Stimulated activated CD4-positive, alpha-beta T cell treated with anti-CD3 and anti-CD28 coated beads, Interleukin-2, amount 100 ng/mL, for 48 hours (primary cell): ENCODE measurements at regions not wholly inside any gene's neighbourhood (a gene's known extent, or its start where the extent isn't known, plus 50 kb on each side); places are given as distances from the start of the nearest gene placed in this dataset.
"Not testable (repeated sequence)": the region's sequence is repeated elsewhere in the genome, so short reads cannot be mapped to it uniquely, and the experiment has no call there.

Experiments used
- DNase-seq, 2 donors: peaks; one replicate each; pipeline ENCODE4 v3.0.0-alpha.2; 2020

DNA sequence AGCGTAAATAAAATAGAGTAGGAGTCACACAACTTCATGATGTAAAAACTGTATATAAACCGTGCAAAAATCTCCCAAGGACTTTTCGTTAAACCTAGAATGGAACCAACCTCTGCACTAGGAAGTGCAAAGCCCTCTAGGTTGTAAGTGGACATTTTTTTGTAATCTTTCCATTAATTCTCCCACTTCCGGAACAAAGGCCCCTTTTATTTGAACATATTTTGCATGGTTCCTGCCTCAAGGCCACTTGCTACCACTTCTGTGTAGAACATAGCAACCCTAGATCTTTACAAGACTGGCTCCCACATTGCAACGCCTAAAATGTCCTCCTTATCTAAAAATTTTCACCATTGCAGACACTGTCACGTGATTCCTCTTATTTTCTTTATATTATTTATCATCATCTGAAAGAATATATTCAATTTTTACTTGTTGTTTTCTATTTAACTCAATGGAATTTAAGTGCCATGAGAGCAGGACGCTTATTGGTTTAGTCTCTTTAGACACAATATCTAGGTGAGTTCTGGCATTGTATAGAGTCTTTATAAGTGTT, 249.6 kb upstream of the TMEFF2 start:
- no peak for DNase-seq

DNA sequence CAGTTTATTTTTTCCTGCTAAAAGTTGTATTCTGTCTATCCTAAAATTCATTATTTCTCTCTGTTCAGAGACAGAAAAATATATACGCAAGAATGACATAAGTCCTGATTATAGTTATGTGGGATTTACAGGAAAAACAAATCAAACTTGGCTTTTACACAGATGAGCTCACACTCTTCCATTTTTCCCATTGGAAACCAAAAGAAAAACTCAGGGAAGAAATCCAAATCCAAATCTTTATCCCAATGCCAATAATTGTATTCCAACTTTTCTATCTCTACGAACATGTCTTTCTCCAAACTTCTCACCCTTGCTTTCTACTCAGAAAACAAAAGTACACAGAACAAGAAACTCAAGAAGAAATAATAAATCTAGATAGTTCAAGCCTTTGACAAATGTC, 249.1 kb upstream of the TMEFF2 start:
- no peak for DNase-seq

DNA sequence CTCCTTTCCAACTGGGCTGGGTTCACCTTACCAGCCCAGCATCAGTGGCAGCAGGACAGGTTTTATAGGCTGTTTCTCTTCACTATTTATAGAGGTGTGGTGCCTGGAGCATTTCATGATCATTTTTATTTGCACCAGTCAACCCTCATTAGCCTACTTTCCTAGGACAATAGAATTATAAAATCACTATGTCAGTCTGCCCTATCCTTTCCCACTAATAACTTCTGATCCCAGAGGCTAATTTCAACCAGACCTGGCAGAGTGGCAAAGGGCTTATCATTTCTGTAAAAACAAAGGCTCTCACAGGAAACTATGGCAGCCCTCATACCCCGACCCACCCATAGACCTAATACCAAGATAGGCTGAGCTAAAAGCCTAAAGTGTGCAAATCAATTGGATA, 243.5 kb upstream of the TMEFF2 start:
- DNase-seq = no peak

DNA sequence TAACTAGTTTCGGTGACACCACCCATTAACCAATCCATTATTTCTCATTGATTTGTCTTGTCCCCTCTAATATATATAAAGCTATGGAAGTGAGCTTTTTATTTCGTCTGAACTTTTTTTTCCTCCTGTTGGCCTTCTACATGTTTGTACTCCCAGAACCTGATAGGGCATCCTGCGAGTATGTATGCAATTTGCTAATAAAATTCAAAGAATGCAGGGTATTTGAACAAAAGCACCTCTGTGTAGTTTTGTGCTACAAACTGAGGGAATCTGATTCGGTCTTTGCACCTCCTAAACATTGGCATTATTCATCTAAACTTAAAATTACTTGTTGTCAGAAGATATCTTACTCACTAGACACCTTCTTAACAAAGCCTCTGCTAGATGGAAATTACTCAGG, 242.9 kb upstream of the TMEFF2 start:
- DNase-seq = no peak

DNA sequence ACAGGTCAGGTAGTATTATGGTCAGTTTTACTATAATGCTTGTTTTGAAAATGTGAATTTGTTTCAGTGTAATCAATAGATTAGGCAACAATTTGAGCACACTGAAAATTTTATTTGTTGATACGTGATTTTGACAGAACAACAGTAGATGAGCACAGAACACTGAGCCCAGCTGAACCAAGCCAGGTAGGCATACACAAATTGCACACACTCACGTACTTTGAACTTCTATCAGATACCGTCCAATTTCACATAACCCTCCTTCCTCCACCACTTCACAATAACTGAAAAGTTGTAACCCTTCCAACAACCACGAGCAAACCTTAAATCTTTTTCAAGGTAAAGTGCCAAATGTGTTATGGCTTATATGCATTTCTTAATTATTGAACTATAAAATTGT, 229.5 kb upstream of the TMEFF2 start:
- no peak for DNase-seq

DNA sequence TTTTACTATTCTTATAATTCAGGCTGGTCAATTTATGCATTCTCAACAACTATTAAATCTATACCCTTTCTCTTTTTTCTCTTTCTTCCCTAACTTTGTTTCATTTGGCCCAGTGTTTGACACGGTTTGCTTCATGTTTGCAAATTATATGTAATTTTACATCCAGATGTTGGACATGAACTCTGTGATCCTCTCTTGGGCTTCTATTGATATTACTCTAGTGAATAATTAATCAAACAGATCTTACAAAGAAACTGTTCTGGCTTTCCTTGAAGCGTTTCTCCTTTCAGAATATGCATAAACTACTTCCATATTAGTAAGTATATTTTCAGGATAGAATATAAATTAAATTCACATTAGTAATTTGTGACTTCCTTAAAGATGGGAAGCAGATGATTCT, 225.1 kb upstream of the TMEFF2 start:
- no peak for DNase-seq

DNA sequence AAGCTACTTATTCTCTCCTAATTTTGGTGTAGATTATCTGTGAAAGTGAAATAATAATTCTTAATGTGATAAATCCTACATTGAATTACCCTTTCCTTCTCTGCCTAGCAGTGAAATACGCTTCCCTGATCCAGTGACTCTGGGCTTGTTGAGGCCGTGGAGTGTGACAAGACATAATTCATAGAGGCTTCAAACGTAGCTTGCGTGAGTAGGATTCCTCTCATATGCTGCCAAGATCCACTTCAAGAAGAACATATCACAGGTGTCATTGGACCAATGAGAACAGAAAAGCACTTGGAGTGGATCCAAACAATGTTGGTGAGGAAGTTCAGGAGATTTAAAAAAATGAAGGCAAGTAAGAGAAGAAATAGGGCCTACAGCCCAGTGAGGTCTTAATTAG, 221.3 kb upstream of the TMEFF2 start:
- no peak for DNase-seq

DNA sequence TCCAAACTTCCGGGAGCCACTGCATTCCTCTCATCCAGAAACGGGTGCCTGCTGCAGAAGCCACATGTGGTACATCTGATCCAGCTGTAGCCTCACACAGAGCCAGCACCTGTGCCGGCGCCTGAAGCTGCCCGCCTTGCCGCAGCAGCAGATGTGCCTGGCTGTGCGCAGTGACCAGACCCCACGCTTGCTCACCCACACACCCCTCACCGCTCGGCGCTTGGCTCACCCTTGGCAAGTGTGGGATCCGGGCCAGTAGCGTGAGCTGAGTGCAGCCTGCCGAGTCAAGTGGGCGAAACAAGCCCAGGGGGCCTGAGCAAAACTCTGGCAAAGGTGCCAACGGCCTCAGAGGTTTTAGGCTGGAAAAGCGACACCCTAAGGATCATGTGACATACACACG, 220.1 kb upstream of the TMEFF2 start:
- DNase-seq = no peak

DNA sequence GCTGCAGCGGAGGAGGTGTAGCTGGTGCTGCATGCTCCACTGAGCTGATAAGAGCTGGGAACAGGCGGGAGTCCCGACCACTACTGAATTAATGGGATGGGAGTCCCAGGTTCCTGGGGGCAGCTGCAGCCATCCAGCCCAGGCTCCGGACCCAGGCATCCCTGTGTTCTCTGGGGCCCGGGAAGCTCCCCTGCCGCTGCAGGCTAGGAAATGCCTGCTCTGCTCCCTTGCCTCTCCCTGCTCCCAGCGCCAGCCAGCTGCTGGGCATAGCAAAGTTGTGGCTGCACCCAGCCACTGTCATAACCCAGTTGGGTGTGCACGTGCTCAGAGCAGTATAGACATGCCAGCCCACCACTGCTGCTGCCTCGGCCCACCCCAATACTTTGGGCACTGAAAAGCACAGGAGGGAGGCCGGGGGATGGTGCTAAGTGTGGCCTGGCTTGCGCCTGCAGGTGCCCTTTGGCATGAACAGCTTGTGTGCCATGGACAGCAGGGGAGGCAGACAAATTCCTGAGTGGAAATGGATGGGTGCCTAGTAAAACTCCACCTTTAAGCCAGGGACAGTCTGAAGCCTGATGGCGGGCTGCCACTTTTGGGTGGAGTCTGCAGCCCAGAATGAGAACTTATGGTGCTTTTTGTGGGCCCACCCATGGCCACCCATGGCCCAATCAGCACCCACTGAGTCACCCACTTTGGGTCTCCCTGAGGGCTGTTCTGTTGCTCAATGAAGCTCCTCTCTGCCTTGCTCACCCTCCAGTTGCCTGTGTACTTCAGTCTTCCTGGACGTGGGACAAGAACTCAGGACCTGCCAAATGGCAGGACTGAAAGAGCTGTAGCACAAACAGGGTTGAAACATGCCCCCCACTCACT, 219.3 kb upstream of the TMEFF2 start:
- no peak for DNase-seq

DNA sequence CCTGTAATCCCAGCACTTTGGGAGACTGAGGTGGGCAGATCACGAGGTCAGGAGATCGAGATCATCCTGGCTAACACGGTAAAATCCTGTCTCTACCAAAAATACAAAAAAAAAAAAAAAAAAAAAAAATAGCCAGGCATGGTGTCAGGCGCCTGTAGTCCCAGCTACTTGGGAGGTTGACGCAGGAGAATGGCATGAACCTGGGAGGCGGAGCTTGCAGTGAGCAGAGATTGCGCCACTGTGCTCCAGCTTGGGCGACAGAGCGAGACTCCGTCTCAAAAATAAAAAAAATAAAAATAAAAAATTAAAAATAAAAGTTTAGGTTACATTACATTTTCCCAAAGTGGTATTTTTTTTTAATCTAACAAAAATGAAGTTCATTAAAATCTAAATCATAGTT, 218.1 kb upstream of the TMEFF2 start:
- not testable (repeated sequence) for DNase-seq

DNA sequence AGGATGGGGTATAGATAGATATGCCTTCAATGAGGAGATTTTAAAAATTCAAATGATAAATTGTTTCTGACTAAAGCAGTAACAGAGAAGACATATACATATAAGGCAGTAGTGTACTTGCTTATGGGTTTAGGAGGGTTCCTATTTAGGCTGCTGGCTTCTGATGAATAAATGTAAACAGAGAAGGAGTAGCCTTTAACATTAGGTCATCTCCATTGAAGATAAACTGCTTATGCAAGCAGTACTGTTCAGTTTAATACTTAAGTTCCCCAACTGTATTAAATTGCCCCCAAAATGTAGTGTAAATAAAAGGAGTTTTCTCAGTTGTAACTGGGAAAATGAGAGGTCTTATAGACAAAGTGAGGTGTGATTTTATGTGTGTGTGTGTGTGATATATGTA, 217.7 kb upstream of the TMEFF2 start:
- DNase-seq = no peak

DNA sequence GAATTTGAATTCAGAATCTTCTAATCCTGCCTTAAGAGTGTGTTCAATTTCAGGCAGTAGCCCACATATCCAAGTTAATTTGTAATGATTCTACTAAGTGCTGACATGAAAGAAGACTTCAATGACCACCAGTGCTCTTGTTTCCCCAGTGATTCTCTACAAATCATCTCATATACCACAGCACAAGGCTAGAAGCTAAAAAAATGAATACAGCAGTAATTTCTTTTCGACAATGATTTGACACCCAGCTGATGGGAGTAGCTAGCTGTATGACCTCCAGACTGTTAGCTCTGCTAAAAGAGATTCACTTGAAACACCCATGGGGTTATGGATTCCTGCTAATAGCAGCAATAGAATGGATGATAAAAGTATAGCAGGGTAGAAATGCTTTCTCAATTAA, 217.0 kb upstream of the TMEFF2 start:
- DNase-seq = no peak

DNA sequence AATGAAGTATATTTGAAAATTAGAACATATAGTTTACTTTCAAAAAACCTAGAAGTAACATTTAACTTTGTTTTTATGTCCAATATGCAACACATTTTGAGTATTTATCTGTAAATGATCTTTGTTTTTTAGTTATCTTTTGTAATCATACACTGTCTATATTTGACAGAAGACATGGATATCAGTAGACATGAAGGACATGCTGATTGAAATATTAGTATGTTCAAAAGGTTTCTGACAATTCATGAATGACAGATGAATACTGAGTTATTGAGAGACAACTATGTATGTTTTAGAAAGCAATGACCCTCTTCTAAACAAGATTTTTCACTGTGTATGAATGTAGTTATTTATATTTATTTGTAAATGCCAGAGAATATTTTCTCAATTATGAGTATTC, 215.6 kb upstream of the TMEFF2 start:
- DNase-seq = no peak

DNA sequence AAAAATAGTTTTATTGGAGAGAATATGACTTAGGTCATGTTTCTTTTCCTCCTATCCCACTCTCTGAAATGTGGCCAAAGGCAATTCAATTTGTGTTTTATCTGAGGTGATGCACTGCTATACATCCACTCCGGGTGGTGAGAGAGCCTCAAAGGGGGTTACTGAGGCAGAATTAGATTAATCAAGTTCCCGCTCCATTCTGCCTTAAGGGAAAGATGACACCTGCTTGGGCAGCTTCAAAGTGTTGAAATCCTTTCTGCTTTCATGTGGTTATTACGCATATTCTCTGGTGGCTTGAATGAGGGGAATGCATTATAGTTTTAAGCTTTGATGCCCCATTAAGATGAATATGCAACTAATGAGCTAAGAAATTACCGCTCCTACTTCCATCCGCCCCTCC, 213.0 kb upstream of the TMEFF2 start:
- DNase-seq = no peak

DNA sequence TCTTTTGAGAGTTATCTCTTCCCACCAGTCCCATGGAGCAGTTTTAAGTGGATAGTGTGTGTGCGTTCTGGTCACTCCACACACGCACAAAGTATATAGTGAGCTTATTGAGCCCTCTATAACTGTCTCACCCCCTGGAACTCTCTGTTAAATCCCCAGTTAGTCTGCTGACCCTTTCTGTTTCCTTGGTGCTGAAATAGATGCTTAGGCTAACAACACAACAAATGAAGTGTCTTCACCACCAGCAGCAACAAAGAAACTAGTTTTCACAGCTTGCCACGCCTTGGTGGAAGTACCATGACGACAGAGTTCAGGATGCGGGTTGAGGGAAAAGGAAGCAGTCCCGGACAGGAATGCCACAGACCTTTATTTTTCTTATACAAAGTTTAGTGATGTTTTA, 203.5 kb upstream of the TMEFF2 start:
- no peak for DNase-seq

DNA sequence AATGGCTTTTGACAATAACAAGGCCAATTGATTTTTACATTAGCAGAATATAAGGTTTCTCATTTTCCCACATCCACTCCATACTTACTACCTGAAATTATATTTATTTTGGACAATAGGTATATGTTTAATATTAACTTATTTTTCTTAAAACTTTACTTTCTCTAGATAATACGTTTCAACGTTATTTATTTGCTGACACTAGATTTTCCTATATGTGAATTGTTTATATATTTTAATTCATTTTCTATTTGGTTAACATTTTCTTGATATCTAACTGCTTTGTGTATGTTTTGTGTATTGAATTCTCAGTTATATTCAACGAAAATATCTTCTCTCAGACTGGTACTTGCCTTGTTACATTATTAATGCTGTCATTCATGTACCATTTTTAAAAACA, 199.9 kb upstream of the TMEFF2 start:
- DNase-seq = no peak

DNA sequence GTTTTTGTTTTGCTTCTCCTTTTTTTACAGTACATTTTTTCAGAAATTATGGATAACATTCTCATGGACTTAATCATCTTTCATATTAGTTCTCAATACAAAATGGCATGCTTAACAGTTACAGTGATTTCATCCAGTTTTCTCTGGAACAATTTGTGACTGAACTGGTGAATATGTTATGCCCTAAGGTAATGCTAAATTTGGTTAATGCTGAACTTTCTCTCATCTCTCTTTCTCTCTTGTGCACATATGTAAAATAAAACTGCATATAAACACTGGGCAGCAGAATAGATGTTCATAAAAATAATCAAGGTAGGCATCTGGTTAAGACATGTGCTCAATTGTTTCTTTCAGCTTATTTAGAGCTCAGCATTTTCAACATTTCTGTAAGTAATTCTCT, 196.3 kb upstream of the TMEFF2 start:
- DNase-seq = no peak

DNA sequence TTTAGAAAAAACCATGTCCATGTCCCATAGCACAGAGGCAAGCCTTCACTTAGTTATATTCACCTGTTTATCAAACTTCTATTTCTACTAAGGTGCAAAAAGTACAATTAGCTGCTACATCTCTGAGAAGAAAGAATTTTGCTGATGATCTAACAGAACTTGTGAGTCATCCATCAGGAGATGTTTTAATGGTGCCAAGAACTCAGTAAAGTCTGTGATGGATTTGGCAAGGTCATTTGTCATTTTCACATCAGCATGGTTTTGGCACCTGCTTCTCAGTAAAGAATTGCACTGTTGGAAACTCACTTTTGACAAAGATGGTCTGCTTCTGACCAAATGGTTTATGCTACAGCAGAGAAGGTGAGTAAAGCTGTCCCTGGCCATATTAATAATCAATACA, 195.7 kb upstream of the TMEFF2 start:
- no peak for DNase-seq

DNA sequence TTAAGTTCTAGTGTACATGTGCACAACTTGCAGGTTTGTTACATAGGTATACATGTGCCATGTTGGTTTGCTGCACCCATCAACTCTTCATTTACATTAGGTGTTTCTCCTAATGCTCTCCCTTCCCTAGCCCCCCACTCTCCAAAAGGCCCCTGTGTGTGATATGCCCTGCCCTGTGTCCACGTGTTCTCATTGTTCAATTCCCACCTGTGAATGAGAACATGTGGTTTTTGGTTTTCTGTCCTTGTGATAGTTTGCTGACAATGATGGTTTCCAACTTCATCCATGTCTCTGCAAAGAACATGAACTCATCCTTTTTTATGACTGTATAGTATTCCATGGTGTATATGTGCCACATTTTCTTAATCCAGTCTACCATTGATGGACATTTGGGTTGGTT, 189.5 kb upstream of the TMEFF2 start:
- not testable (repeated sequence) for DNase-seq

DNA sequence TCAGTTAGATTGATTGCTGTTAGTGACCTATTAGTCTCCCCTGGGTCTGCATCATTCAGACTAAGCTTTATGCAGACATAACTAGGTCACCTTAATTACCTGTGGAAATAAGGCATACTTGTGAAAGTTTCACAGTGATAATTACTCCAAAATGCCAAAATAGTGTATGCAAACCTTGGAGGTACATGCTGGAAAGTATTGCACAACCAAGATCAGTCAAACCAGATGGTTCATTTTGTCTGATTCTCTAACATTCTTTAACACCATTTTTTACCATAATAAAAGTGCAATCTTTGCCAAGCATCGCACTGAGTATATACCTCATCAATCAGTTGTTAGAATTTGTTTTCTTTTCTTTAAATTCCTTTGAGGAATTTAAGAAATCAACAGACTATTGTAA, 186.3 kb upstream of the TMEFF2 start:
- DNase-seq = no peak

DNA sequence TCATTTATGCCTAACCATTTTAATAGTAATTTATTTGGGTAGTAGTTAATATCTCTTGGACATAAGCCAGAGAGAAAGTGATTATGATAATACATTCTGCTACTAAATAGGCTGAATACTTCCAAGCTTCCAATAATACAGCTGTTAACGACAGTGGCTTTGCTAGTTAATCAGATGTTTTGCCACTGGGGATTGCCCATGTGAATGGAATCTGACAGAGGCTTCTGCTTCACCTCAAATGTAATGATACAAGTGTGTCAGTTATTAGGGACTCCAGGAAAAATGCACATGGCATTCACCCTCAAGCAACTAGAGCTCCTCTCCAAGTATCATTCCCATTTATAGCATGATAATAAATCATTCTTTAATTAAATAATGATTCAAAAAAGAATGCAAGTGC, 185.0 kb upstream of the TMEFF2 start:
- DNase-seq = no peak

DNA sequence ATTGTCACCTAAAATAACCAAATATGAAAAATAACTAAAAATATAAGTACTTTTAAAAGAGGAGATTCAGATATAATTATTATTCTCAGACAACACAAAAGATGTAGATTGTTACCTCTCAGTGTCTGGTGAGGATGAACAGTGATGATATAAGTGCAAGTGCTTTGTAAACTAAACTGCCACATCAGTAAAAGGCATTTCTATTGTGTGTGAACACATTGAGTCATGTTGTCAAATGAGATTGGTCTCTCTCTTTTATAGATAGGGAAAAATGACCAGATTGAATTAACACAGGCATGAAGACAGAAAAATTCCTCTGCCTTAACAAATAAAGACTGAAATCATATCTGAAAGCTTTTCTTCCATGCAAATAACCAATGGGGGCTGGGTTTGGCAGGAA, 182.4 kb upstream of the TMEFF2 start:
- DNase-seq = no peak

DNA sequence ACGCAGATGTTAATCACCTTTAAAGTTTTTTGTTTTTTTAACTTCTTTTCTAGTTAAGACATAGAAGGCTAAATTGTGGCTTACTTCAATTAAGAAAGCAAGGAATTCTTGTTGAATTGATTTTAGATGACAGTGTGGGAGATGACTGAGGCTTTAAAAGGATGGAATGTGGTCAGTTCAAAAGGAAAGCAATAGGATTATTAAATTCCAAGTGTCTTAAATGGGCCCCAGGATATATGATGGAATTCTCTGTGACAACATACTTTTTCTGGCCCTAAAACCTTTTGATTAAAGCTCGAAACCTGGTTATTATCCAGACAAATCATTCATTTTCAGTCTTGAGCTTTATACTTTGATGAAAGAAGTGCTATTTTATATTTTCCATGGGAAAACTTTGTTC, 179.0 kb upstream of the TMEFF2 start:
- DNase-seq = no peak

DNA sequence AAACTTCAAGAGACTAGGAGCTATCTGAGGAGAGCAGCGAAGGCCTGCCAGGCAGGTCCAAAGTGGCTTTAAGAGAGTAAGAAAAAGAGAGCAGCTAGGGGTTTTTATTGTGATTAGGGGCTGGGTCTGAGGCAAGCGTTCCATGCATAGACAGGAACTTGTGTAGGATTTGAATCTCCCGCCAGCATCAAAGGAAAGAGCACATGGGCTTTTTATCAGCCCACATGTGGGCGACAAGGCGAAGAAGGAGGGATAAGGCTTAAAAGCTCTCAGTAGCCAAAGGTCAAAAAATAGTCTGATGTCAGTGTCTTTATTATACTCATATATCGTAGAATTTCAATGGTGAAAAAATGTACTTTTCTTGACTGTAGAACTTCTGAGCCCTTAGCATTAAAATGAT, 178.5 kb upstream of the TMEFF2 start:
- DNase-seq = no peak

DNA sequence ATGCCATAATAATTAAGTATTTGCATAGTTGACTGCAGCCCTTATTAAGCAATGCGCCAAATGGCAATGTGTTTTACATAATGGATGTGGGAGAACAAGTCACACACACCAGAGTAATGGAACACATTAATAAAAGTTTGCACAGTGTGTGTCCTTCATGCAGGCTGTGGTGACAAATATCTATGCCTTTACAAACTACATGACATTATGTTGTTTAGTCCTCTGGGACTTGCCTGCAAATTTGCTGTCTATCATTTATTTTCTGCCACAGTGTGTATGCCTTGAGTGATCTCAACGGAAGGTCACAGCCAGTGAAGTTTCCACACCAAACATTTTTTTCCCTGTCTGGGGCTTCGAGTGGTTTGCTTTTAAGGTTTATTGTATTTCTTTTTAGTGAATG, 175.2 kb upstream of the TMEFF2 start:
- DNase-seq = no peak
